GM23248 (cell line): ENCODE measurements at regions not wholly inside any gene's neighbourhood (a gene's known extent, or its start where the extent isn't known, plus 50 kb on each side); places are given as distances from the start of the nearest gene placed in this dataset.

Experiments used
- DNase-seq: peaks from one replicate; pipeline ENCODE4 v3.0.0-alpha.2; 2015
- H2AFZ ChIP-seq: fragments of 200-600 bp; sonication (generic); 2 replicates; pipeline ENCODE4 v1.6.1; 2016; ENCODE audit warnings: antibody characterized with exemption
- H3F3A ChIP-seq: fragments of 200-600 bp; sonication (generic); 2 replicates; pipeline ENCODE4 v1.6.1; 2016; ENCODE audit warnings: mild to moderate bottlenecking, antibody characterized with exemption, mixed run types; ENCODE audit not compliant: insufficient read depth
- H3K27ac ChIP-seq: fragments of 200-600 bp; sonication (generic); 2 replicates; pipeline ENCODE4 v1.5.1; 2016; ENCODE audit warnings: mild to moderate bottlenecking
- H3K27me3 ChIP-seq: fragments of 200-600 bp; sonication (generic); replicated peaks from 2 replicates; pipeline ENCODE4 v1.6.1; 2016; ENCODE audit warnings: mild to moderate bottlenecking; ENCODE audit not compliant: insufficient read depth
- H3K36me3 ChIP-seq: fragments of 200-600 bp; sonication (generic); 2 replicates; pipeline ENCODE4 v1.6.1; 2016; ENCODE audit warnings: low read depth, mild to moderate bottlenecking
- H3K4me1 ChIP-seq: fragments of 200-600 bp; sonication (generic); 2 replicates; pipeline ENCODE4 v1.6.1; 2016; ENCODE audit warnings: mild to moderate bottlenecking; ENCODE audit not compliant: insufficient read depth
- H3K4me2 ChIP-seq: fragments of 200-600 bp; sonication (generic); one replicate; pipeline ENCODE4 v1.6.1; 2016; ENCODE audit warnings: mild to moderate bottlenecking; ENCODE audit not compliant: unreplicated experiment
- H3K4me3 ChIP-seq: fragments of 200-600 bp; sonication (generic); 2 replicates; pipeline ENCODE4 v1.5.1; 2016; ENCODE audit warnings: mild to moderate bottlenecking
- H3K79me2 ChIP-seq: fragments of 200-600 bp; sonication (generic); 2 replicates; pipeline ENCODE4 v1.6.1; 2016; ENCODE audit warnings: mild to moderate bottlenecking; ENCODE audit not compliant: insufficient read depth
- H3K9ac ChIP-seq: fragments of 200-600 bp; sonication (generic); 2 replicates; pipeline ENCODE4 v1.6.1; 2016; ENCODE audit warnings: mild to moderate bottlenecking
- H3K9me2 ChIP-seq: fragments of 200-600 bp; sonication (generic); 2 replicates; pipeline ENCODE4 v1.6.1; 2016; ENCODE audit warnings: mixed run types, mild to moderate bottlenecking, moderate library complexity; ENCODE audit not compliant: insufficient read depth
- H3K9me3 ChIP-seq: fragments of 200-600 bp; sonication (generic); one replicate; pipeline ENCODE4 v1.6.1; 2017; ENCODE audit warnings: low read depth
- H4K20me1 ChIP-seq: fragments of 200-600 bp; sonication (generic); 2 replicates; pipeline ENCODE4 v1.6.0; 2016; ENCODE audit not compliant: insufficient read depth
- EZH2 ChIP-seq: fragments of 200-600 bp; sonication (generic); IDR thresholded peaks from 2 replicates; pipeline ENCODE4 v1.6.1; 2018; ENCODE audit warnings: antibody characterized with exemption, mild to moderate bottlenecking; ENCODE audit not compliant: insufficient read depth, poor library complexity, severe bottlenecking
- EZH2phosphoT487 ChIP-seq: fragments of 200-600 bp; sonication (generic); IDR thresholded peaks from 2 replicates; pipeline ENCODE4 v1.6.1; 2018; ENCODE audit warnings: antibody characterized with exemption, moderate library complexity, mild to moderate bottlenecking, low read depth; ENCODE audit not compliant: insufficient read depth
- WGBS, 2 experiments: methylation state at CpG; one replicate each; pipeline ENCODE4 v1.1.6; 2015 to 2017; ENCODE audit warnings: low lambda C conversion rate in 2 of 2, low coverage in 1 of 2; ENCODE audit errors: missing lambda C conversion rate in 2 of 2; 5-methylcytosine and 5-hydroxymethylcytosine counted together
- in situ Hi-C: fragments of 300-500 bp; cut with MboI; formaldehyde crosslinking; loops from 2 replicates; pipeline ENCODE4 v1.15.0; 2020

GRCh38 chr11:123330948-123331347, 99.1 kb upstream of the GRAMD1B start:
- in situ Hi-C loops: no loop called here
- Histone ChIP-seq H3K9me3 (no peaks in the 10 kb centered on the region), H3K9me2 (no peaks in the 10 kb centered on the region), H3K27me3 (peaks cover 1% of the 10 kb centered on the region; the same call in 1 of the 2 replicates), H3K36me3 (no peaks in the 10 kb centered on the region), H3F3A (no peaks in the 10 kb centered on the region), H3K4me1 (no peaks in the 10 kb centered on the region), H3K4me2 (no peak overlapping the region), H3K27ac (no peak overlapping the region), H2AFZ (no peak overlapping the region), H4K20me1 (no peaks in the 10 kb centered on the region), H3K9ac (no peak overlapping the region), H3K4me3 (no peak overlapping the region), H3K79me2 (no peaks in the 10 kb centered on the region)
- TF ChIP-seq EZH2phosphoT487 (no peak), EZH2 (no peak)
- WGBS, 2 experiments: 71 to 74% methylated on average over 2 of the region's 2 CpGs
- DNase-seq: no peak

DNA sequence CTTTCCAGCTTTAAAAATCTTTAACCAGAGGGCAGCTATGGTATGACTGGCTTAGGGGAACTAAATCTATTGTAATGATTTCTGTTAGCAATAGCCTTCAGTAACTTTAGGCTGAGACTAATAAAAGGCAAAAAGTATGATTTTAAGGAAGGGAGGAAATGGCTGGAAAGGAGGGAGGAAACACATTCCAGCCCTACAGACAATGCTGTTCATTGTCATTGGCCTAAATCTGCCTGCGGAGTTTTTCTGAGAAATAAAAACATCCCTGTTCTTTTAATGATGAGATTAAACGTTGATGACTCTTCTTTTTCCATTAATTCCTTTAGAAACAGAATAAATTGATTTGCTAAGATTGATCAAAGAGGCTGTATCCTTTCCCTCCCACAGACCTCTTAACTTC, 99.6 kb upstream of the GRAMD1B start:
- H3K4me1 ChIP-seq: no peaks in the 10 kb centered on the region
- no peak overlapping the region for H3K4me2 ChIP-seq
- H3K4me3 ChIP-seq: no peak overlapping the region
- H2AFZ ChIP-seq: no peak overlapping the region
- H3K9me2 ChIP-seq: no peaks in the 10 kb centered on the region
- H3K79me2 ChIP-seq: no peaks in the 10 kb centered on the region
- in situ Hi-C loops: no loop called here
- H3F3A ChIP-seq: no peaks in the 10 kb centered on the region
- no peaks in the 10 kb centered on the region for H4K20me1 ChIP-seq
- H3K27me3 ChIP-seq: peaks cover 6% of the 10 kb centered on the region
- no peak for DNase-seq
- H3K9me3 ChIP-seq: no peaks in the 10 kb centered on the region
- no peak overlapping the region for H3K27ac ChIP-seq
- no peak overlapping the region for H3K9ac ChIP-seq
- 82% methylated on average over 2 of the region's 2 CpGs for WGBS, 2 experiments
- TF ChIP-seq EZH2 (no peak), EZH2phosphoT487 (no peak)
- H3K36me3 ChIP-seq: no peaks in the 10 kb centered on the region

GRCh38 chr11:123330071-123330470, 100.0 kb upstream of the GRAMD1B start:
- in situ Hi-C loops: no loop called here
- H3K27ac ChIP-seq: no peak overlapping the region

DNA sequence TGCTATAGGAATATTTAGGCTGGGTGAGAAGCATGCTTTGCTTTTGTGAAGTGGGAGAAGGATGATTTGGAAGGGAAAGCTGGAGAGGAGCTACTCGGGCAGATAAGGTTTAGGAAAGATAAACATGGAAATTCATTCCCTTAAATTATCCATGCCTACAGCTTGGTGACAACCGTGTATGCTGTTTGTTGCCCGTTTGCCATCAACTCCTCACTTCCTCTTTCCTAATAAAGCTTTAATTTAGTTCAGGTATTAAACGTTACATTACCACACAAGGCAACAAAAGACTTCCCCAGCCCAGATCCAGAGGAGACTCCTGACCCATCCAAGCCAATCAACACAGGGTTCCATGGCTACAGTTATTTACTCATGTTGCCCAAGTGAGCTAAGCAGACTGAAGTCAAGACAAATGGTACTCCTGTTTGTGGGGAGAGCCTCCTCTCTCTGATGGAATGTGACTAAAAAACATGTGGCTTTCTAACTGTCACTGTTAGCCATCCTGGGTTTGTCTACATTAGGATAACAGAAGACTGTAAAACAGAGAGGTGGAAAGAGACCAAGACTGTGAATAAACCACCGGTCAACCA, 101.7 kb upstream of the GRAMD1B start:
- Histone ChIP-seq H4K20me1 (no peaks in the 10 kb centered on the region), H3K4me1 (no peaks in the 10 kb centered on the region), H3K27me3 (peaks cover 16% of the 10 kb centered on the region), H3K4me3 (no peak overlapping the region), H3K4me2 (no peak overlapping the region), H3K9me2 (no peaks in the 10 kb centered on the region), H2AFZ (no peak overlapping the region), H3K9me3 (no peaks in the 10 kb centered on the region), H3K79me2 (no peaks in the 10 kb centered on the region), H3K9ac (no peak overlapping the region), H3F3A (no peaks in the 10 kb centered on the region), H3K27ac (no peak overlapping the region), H3K36me3 (no peaks in the 10 kb centered on the region)
- TF ChIP-seq EZH2 (no peak), EZH2phosphoT487 (no peak)
- WGBS, 2 experiments: 58 to 61% methylated on average over 5 of the region's 5 CpGs
- in situ Hi-C loops: no loop called here
- no peak for DNase-seq

More at GRCh38 chr11:123330071-123330470, 100.0 kb upstream of the GRAMD1B start:
- Histone ChIP-seq H3K4me2 (no peak overlapping the region), H3K36me3 (no peaks in the 10 kb centered on the region), H3K79me2 (no peaks in the 10 kb centered on the region), H2AFZ (no peak overlapping the region), H3K27me3 (peaks cover 10% of the 10 kb centered on the region), H3K4me1 (no peaks in the 10 kb centered on the region), H3K4me3 (no peak overlapping the region), H3K9me2 (no peaks in the 10 kb centered on the region), H3F3A (no peaks in the 10 kb centered on the region), H3K9ac (no peak overlapping the region), H3K9me3 (no peaks in the 10 kb centered on the region), H4K20me1 (no peaks in the 10 kb centered on the region)
- DNase-seq: no peak
- TF ChIP-seq EZH2phosphoT487 (no peak), EZH2 (no peak)
- WGBS, 2 experiments: 49 to 55% methylated on average over 4 of the region's 4 CpGs

DNA sequence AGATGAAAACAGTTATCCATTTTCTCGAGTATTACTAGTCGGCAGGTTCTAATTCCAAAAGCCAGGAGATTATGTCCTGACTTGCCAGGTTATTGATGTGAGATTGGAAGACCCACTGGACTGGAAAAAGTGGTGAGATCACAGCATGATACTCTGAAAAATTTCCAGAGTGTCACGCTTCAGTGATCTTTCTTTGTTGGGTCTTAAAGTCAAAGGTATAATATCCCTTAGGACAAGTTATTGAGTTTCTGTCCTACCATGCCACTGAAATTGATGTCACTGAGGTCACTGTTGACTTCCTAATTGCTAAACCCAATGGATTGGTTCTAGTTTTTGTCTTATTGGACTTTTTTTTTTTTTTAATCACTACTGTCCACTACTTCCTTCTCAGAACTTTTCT, 104.5 kb upstream of the GRAMD1B start:
- in situ Hi-C loops: no loop called here
- no peaks in the 10 kb centered on the region for H3K36me3 ChIP-seq
- H2AFZ ChIP-seq: no peak overlapping the region
- no peak overlapping the region for H3K4me2 ChIP-seq
- H3K27me3 ChIP-seq: peaks cover 16% of the 10 kb centered on the region
- 70 to 73% methylated on average over 3 of the region's 3 CpGs for WGBS, 2 experiments
- H3K79me2 ChIP-seq: no peaks in the 10 kb centered on the region
- no peak overlapping the region for H3K4me3 ChIP-seq
- no peak for DNase-seq
- H3K27ac ChIP-seq: no peak overlapping the region
- no peak overlapping the region for H3K9ac ChIP-seq
- H4K20me1 ChIP-seq: no peaks in the 10 kb centered on the region
- H3F3A ChIP-seq: no peaks in the 10 kb centered on the region
- no peaks in the 10 kb centered on the region for H3K4me1 ChIP-seq
- no peaks in the 10 kb centered on the region for H3K9me2 ChIP-seq
- H3K9me3 ChIP-seq: no peaks in the 10 kb centered on the region
- no peak for TF ChIP-seq EZH2
- TF ChIP-seq EZH2phosphoT487: no peak
